ENCODE measurements at regions not wholly inside any gene's neighbourhood (a gene's known extent, or its start where the extent isn't known, plus 50 kb on each side); places are given as distances from the start of the nearest gene placed in this dataset.
A peak's percentile ranks its signal among the peaks of the same experiment; 100 is the strongest.

DNA sequence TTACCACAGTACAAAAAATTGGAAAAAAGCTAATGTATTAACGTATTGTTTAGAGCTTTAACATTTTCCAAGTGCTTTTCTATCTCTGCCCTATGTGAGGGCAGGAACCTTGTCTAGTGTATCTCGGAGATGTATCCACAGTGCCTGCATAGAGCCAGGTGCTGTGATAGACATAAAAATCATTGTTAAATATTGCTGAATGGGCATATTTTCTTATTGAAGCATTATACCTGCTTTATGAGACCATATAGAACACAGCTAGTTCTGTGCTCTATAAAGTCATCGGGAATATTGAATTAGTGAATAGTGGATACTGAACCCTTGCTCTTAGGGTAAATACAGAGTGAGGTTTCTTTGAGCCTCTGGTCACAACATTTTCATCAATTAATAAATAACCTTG lies 163.0 kb downstream of the RNF144B start:
- Histone ChIP-seq H3K14ac (replicated peaks; ENCODE audit: low read depth, low read length) (no peak overlapping the region), H4K5ac (ENCODE audit: low read depth, low read length) (no peak overlapping the region), H3K4me1 (ENCODE audit: control insufficient read depth, insufficient read depth, low read length) (no peaks in the 10 kb centered on the region), H2AFZ (replicated peaks; ENCODE audit: low read length, poor library complexity) (no peak overlapping the region), H2BK120ac (ENCODE audit: low read depth, low read length) (no peak overlapping the region), H2BK5ac (ENCODE audit: low read depth, low read length, poor library complexity, severe bottlenecking) (no peak overlapping the region), H4K91ac (ENCODE audit: insufficient read depth, low read depth, low read length) (no peak overlapping the region), H2AK9ac (replicated peaks; ENCODE audit: low read depth, low read length, poor library complexity) (no peak overlapping the region), H3K4me3 (ENCODE audit: insufficient read depth, low read depth, low read length) (no peak overlapping the region), H3K56ac (ENCODE audit: extremely low read depth, insufficient read depth, low read length) (no peak overlapping the region), H2AK5ac (ENCODE audit: low read depth, low read length) (no peak overlapping the region), H3K23ac (ENCODE audit: low read depth, low read length) (no peak overlapping the region), H3K79me1 (ENCODE audit: low read depth in 1 of 2, low read length in 2 of 2) (no peaks in the 10 kb centered on the region), H4K20me1 (ENCODE audit: insufficient read depth, low read length) (no peaks in the 10 kb centered on the region), H3K9ac (ENCODE audit: low read depth, low read length) (no peak overlapping the region), H3K4me2 (ENCODE audit: low read depth, low read length) (no peak overlapping the region), H3K36me3 (ENCODE audit: control insufficient read depth, insufficient read depth, low read length) (no peaks in the 10 kb centered on the region), H3K9me1 (ENCODE audit: insufficient read depth, low read length) (no peaks in the 10 kb centered on the region), H2BK15ac (ENCODE audit: low read depth, low read length) (no peak overlapping the region), H4K8ac (ENCODE audit: low read depth in 2 of 2, low read length in 2 of 2) (no peak overlapping the region), H2BK20ac (ENCODE audit: low read depth, low read length) (no peak overlapping the region), H3K27me3 (ENCODE audit: control insufficient read depth, insufficient read depth, low read length) (no peaks in the 10 kb centered on the region; the same call in 1 of the 2 replicates), H3K18ac (ENCODE audit: low read depth, low read length) (no peak overlapping the region), H3K4ac (ENCODE audit: low read depth, low read length) (no peak overlapping the region), H3K27ac (ENCODE audit: insufficient read depth, low read length) (no peak overlapping the region), H3K9me3 (ENCODE audit: control insufficient read depth, insufficient read depth, low read length) (no peaks in the 10 kb centered on the region)
- DNase-seq, result no peak
- no peak for ATAC-seq (ENCODE audit: low read depth)
- dilution Hi-C loops (cut with HindIII; ENCODE audit: low sequenced_read_pairs, unreplicated experiment) (no loop called here), in situ Hi-C loops (cut with MboI; ENCODE audit: low sequenced_read_pairs) (no loop called here), intact Hi-C loops (cut with micrococcal nuclease) (no loop called here)
- peak; percentile 97 for TF ChIP-seq MAFK (IDR thresholded peaks at IDR 0.05; ENCODE audit: low read depth, low read length)
- no peak for TF ChIP-seq RFX5 (IDR thresholded peaks at IDR 0.05; ENCODE audit: low read depth, low read length)
- no peak for TF ChIP-seq CHD1 (IDR thresholded peaks at IDR 0.05; ENCODE audit: low read depth, low read length)
- no peak for TF ChIP-seq CEBPB (IDR thresholded peaks at IDR 0.05; ENCODE audit: low read depth, low read length)
- no peak for TF ChIP-seq MAZ (IDR thresholded peaks at IDR 0.05; ENCODE audit: borderline replicate concordance, low read depth, low read length)
- no CpG with 5 or more reads among the region's 3 CpGs for WGBS, 2 experiments (ENCODE audit: extremely low coverage in 2 of 2, insufficient read length in 1 of 2)
- no TSS peak for BruUV-seq (replicated peaks)
- CTCF ChIA-PET, result interaction anchor here (0.8 kb wide), 1 partner anchor 10 kb away, joined by 4 read pairs; no protein-coding TSS in a partner anchor
- POLR2A ChIA-PET (ENCODE audit: unreplicated experiment), result no interaction called here

Measured in IMR-90 (cell line).